HG02798 (cell line): ENCODE measurements at regions not wholly inside any gene's neighbourhood (a gene's known extent, or its start where the extent isn't known, plus 50 kb on each side); places are given as distances from the start of the nearest gene placed in this dataset.

Experiments
- ATAC-seq: cut with Tn5 transposase; IDR thresholded peaks from one replicate; pipeline ENCODE4 v1.9.1; 2021; ENCODE audit warnings: mild to moderate bottlenecking; ENCODE audit not compliant: unreplicated experiment, poor library complexity

- no peak for ATAC-seq
Observed at GRCh38 chr3:46114323-46114988, 87.2 kb upstream of the XCR1 start.

GRCh38 chr3:46113608-46114007 lies 86.3 kb upstream of the XCR1 start:
- no peak for ATAC-seq

- ATAC-seq, result no peak
Observed at GRCh38 chr3:46112984-46113383, 85.7 kb upstream of the XCR1 start.

- ATAC-seq, result no peak
Observed at GRCh38 chr3:46112296-46112695, 85.0 kb upstream of the XCR1 start.

GRCh38 chr3:46110701-46111493 lies 83.6 kb upstream of the XCR1 start:
- peak; percentile 58 for ATAC-seq

GRCh38 chr3:46107682-46108081 lies 80.4 kb upstream of the XCR1 start:
- no peak for ATAC-seq

- no peak for ATAC-seq
Observed at GRCh38 chr3:46105306-46105919, 78.1 kb upstream of the XCR1 start.

GRCh38 chr3:46104706-46105105 lies 77.4 kb upstream of the XCR1 start:
- no peak for ATAC-seq

GRCh38 chr3:46102780-46103130 lies 75.5 kb upstream of the XCR1 start:
- ATAC-seq, result no peak

- no peak for ATAC-seq
Observed at GRCh38 chr3:46102059-46102779, 74.9 kb upstream of the XCR1 start.

- ATAC-seq, result no peak
Observed at GRCh38 chr3:46100812-46101211, 73.5 kb upstream of the XCR1 start.

GRCh38 chr3:46098319-46098761 lies 71.1 kb upstream of the XCR1 start:
- ATAC-seq, result peak; percentile 60

GRCh38 chr3:46097691-46098241 lies 70.5 kb upstream of the XCR1 start:
- ATAC-seq, result peak; percentile 25

GRCh38 chr3:46096781-46097180 lies 69.5 kb upstream of the XCR1 start:
- no peak for ATAC-seq

GRCh38 chr3:46096336-46096735 lies 69.1 kb upstream of the XCR1 start:
- ATAC-seq, result no peak

GRCh38 chr3:46095307-46095706 lies 68.0 kb upstream of the XCR1 start:
- peak; percentile 60 for ATAC-seq

- no peak for ATAC-seq
Observed at GRCh38 chr3:46094506-46094905, 67.2 kb upstream of the XCR1 start.

- no peak for ATAC-seq
Observed at GRCh38 chr3:46093966-46094365, 66.7 kb upstream of the XCR1 start.

- no peak for ATAC-seq
Observed at GRCh38 chr3:46093327-46093942, 66.2 kb upstream of the XCR1 start.

- no peak for ATAC-seq
Observed at GRCh38 chr3:46092702-46093080, 65.4 kb upstream of the XCR1 start.
